Upper lobe of left lung (tissue), 4 donors: ENCODE measurements at regions not wholly inside any gene's neighbourhood (a gene's known extent, or its start where the extent isn't known, plus 50 kb on each side); places are given as distances from the start of the nearest gene placed in this dataset.

Source experiments
- CTCF ChIP-seq, 6 experiments: fragments of 450-650 bp in 4 of 6; fragments of 200-600 bp in 2 of 6; sonication (generic) in 2 of 6; IDR thresholded peaks; one replicate each; pipeline ENCODE4 v1.5.1; 2016 to 2019; ENCODE audit warnings: antibody characterized with exemption in 6 of 6
- EP300 ChIP-seq, 4 donors: sonication (generic); formaldehyde crosslinking; IDR thresholded peaks; one replicate each; pipeline ENCODE4 v1.5.1; 2017; ENCODE audit warnings: antibody characterized with exemption in 4 of 4, control low read depth in 2 of 4
- POLR2A ChIP-seq, 4 donors: fragments of 450-650 bp; IDR thresholded peaks; one replicate each; pipeline ENCODE4 v1.5.1; 2016 to 2017; ENCODE audit warnings: antibody characterized with exemption in 4 of 4, mild to moderate bottlenecking in 2 of 4
- POLR2AphosphoS5 ChIP-seq, 2 donors: sonication (generic); formaldehyde crosslinking; IDR thresholded peaks; one replicate each; pipeline ENCODE4 v1.5.1; 2017; ENCODE audit warnings: antibody characterized with exemption in 2 of 2

- TF ChIP-seq POLR2A (IDR thresholded peaks at IDR 0.05) (no peak), EP300 (IDR thresholded peaks at IDR 0.05) (no peak), CTCF (IDR thresholded peaks at IDR 0.05) (no peak), POLR2AphosphoS5 (IDR thresholded peaks at IDR 0.05) (no peak)
Observed at GRCh38 chr12:90333424-90333823, 621.6 kb downstream of the CCER1 start.
